Neural progenitor cell (in vitro differentiated cells): ENCODE measurements at regions not wholly inside any gene's neighbourhood (a gene's known extent, or its start where the extent isn't known, plus 50 kb on each side); places are given as distances from the start of the nearest gene placed in this dataset.

Experiments
- DNase-seq: peaks from one replicate; pipeline ENCODE4 v3.0.0-alpha.2; 2016; ENCODE audit warnings: low spot score
- H2AFZ ChIP-seq: fragments of 200-600 bp; sonication (generic); replicated peaks from 2 replicates; pipeline ENCODE4 v1.6.1; 2016; ENCODE audit warnings: antibody characterized with exemption
- H3F3A ChIP-seq: fragments of 200-600 bp; sonication (generic); 2 replicates; pipeline ENCODE4 v1.6.1; 2016; ENCODE audit warnings: antibody characterized with exemption, low read depth
- H3K27ac ChIP-seq: fragments of 200-600 bp; sonication (generic); 2 replicates; pipeline ENCODE4 v1.5.1; 2016; ENCODE audit warnings: mild to moderate bottlenecking
- H3K27me3 ChIP-seq: fragments of 200-600 bp; sonication (generic); 2 replicates; pipeline ENCODE4 v1.6.1; 2016; ENCODE audit warnings: mild to moderate bottlenecking, moderate library complexity
- H3K36me3 ChIP-seq: fragments of 200-600 bp; sonication (generic); 2 replicates; pipeline ENCODE4 v1.5.1; 2016
- H3K4me1 ChIP-seq: fragments of 200-600 bp; sonication (generic); 2 replicates; pipeline ENCODE4 v1.6.1; 2016; ENCODE audit warnings: mixed run types
- H3K4me2 ChIP-seq: fragments of 200-600 bp; sonication (generic); 2 replicates; pipeline ENCODE4 v1.6.1; 2016
- H3K4me3 ChIP-seq: fragments of 200-600 bp; sonication (generic); 2 replicates; pipeline ENCODE4 v1.5.1; 2016
- H3K79me2 ChIP-seq: fragments of 200-600 bp; sonication (generic); 2 replicates; pipeline ENCODE4 v1.6.1; 2016; ENCODE audit warnings: low read depth
- H3K9ac ChIP-seq: fragments of 200-600 bp; sonication (generic); 2 replicates; pipeline ENCODE4 v1.6.1; 2016
- H3K9me3 ChIP-seq: fragments of 200-600 bp; sonication (generic); 2 replicates; pipeline ENCODE4 v1.5.1; 2016; ENCODE audit warnings: low read depth
- H4K20me1 ChIP-seq: fragments of 200-600 bp; sonication (generic); 2 replicates; pipeline ENCODE4 v1.6.1; 2016; ENCODE audit warnings: low read depth
- H3K27ac Mint-ChIP-seq: 3 replicates; pipeline ENCODE4 v1.8.0; 2021; ENCODE audit warnings: mixed read lengths
- H3K27me3 Mint-ChIP-seq: 2 replicates; pipeline ENCODE4 v1.8.0; 2022; ENCODE audit warnings: low read depth, mild to moderate bottlenecking, inconsistent platforms, moderate library complexity, mixed read lengths; ENCODE audit not compliant: insufficient read depth
- H3K36me3 Mint-ChIP-seq: 3 replicates; pipeline ENCODE4 v1.8.0; 2021; ENCODE audit warnings: mixed read lengths
- H3K4me1 Mint-ChIP-seq: 3 replicates; pipeline ENCODE4 v1.8.0; 2021; ENCODE audit warnings: mixed read lengths
- H3K4me3 Mint-ChIP-seq: 3 replicates; pipeline ENCODE4 v1.8.0; 2021; ENCODE audit warnings: mild to moderate bottlenecking, moderate library complexity, mixed read lengths
- H3K9me3 Mint-ChIP-seq: 3 replicates; pipeline ENCODE4 v1.8.0; 2020; ENCODE audit warnings: mixed read lengths
- CTCF ChIP-seq: fragments of 200-600 bp; sonication (generic); IDR thresholded peaks from 2 replicates; pipeline ENCODE4 v1.5.1; 2017; ENCODE audit warnings: antibody characterized with exemption, mild to moderate bottlenecking
- EZH2 ChIP-seq: fragments of 200-600 bp; sonication (generic); IDR thresholded peaks from 2 replicates; pipeline ENCODE4 v1.6.1; 2017; ENCODE audit warnings: antibody characterized with exemption, mild to moderate bottlenecking, moderate library complexity
- EZH2phosphoT487 ChIP-seq: fragments of 200-600 bp; sonication (generic); IDR thresholded peaks from 2 replicates; pipeline ENCODE4 v1.6.1; 2017; ENCODE audit warnings: antibody characterized with exemption

- no peaks in the 10 kb centered on the region for H3K4me1 Mint-ChIP-seq
- H3K27me3 Mint-ChIP-seq: peaks cover 3% of the 10 kb centered on the region
- Histone ChIP-seq H3K4me2 (no peak overlapping the region), H2AFZ (no peak overlapping the region), H3F3A (no peaks in the 10 kb centered on the region), H3K36me3 (no peaks in the 10 kb centered on the region), H3K4me3 (no peak overlapping the region), H3K9me3 (no peaks in the 10 kb centered on the region), H3K27me3 (no peaks in the 10 kb centered on the region), H3K4me1 (peaks cover 9% of the 10 kb centered on the region), H4K20me1 (no peaks in the 10 kb centered on the region), H3K79me2 (no peaks in the 10 kb centered on the region), H3K9ac (no peak overlapping the region), H3K27ac (no peak overlapping the region)
- H3K4me3 Mint-ChIP-seq: no peak overlapping the region
- H3K27ac Mint-ChIP-seq: no peak overlapping the region
- TF ChIP-seq EZH2 (no peak), CTCF (no peak), EZH2phosphoT487 (no peak)
- no peak for DNase-seq
- H3K36me3 Mint-ChIP-seq: no peaks in the 10 kb centered on the region
- H3K9me3 Mint-ChIP-seq: no peaks in the 10 kb centered on the region
These were observed 372.3 kb upstream of the ZFHX3 start for GRCh38 chr16:73420244-73420643.

- H3K4me2 ChIP-seq: no peak overlapping the region
- peaks cover 3% of the 10 kb centered on the region for H3K27me3 Mint-ChIP-seq
- H3K27ac Mint-ChIP-seq: no peak overlapping the region
These were observed 370.8 kb upstream of the ZFHX3 start for GRCh38 chr16:73418691-73419090.

GRCh38 chr16:73418051-73418450, 370.1 kb upstream of the ZFHX3 start:
- H3K9ac ChIP-seq: no peak overlapping the region
- H4K20me1 ChIP-seq: no peaks in the 10 kb centered on the region
- no peaks in the 10 kb centered on the region for H3K27me3 ChIP-seq
- no peaks in the 10 kb centered on the region for H3K79me2 ChIP-seq
- no peak overlapping the region for H3K4me2 ChIP-seq
- H3K27ac ChIP-seq: no peak overlapping the region
- H3K9me3 ChIP-seq: no peaks in the 10 kb centered on the region
- TF ChIP-seq EZH2phosphoT487 (no peak), CTCF (no peak), EZH2 (no peak)
- H3K4me1 ChIP-seq: peaks cover 7% of the 10 kb centered on the region
- no peaks in the 10 kb centered on the region for H3K36me3 ChIP-seq
- no peaks in the 10 kb centered on the region for H3K4me1 Mint-ChIP-seq
- no peak overlapping the region for H3K4me3 Mint-ChIP-seq
- no peaks in the 10 kb centered on the region for H3F3A ChIP-seq
- peaks cover 3% of the 10 kb centered on the region for H3K27me3 Mint-ChIP-seq
- DNase-seq: no peak
- H3K27ac Mint-ChIP-seq: no peak overlapping the region
- H3K9me3 Mint-ChIP-seq: no peaks in the 10 kb centered on the region
- H3K4me3 ChIP-seq: no peak overlapping the region
- H2AFZ ChIP-seq: no peak overlapping the region
- H3K36me3 Mint-ChIP-seq: no peaks in the 10 kb centered on the region

More at GRCh38 chr16:73418691-73419090, 370.8 kb upstream of the ZFHX3 start:
- Mint-ChIP-seq H3K36me3 (no peaks in the 10 kb centered on the region), H3K4me1 (no peaks in the 10 kb centered on the region), H3K9me3 (no peaks in the 10 kb centered on the region), H3K4me3 (no peak overlapping the region)
- no peaks in the 10 kb centered on the region for H3K79me2 ChIP-seq
- H3K9me3 ChIP-seq: no peaks in the 10 kb centered on the region
- H3K36me3 ChIP-seq: no peaks in the 10 kb centered on the region
- H3K4me1 ChIP-seq: peaks cover 9% of the 10 kb centered on the region
- no peak overlapping the region for H3K9ac ChIP-seq
- no peaks in the 10 kb centered on the region for H3F3A ChIP-seq
- no peak overlapping the region for H3K27ac ChIP-seq
- H3K4me3 ChIP-seq: no peak overlapping the region
- no peak for DNase-seq
- no peak overlapping the region for H2AFZ ChIP-seq
- no peaks in the 10 kb centered on the region for H3K27me3 ChIP-seq
- TF ChIP-seq EZH2 (no peak), CTCF (no peak), EZH2phosphoT487 (no peak)
- H4K20me1 ChIP-seq: no peaks in the 10 kb centered on the region

GRCh38 chr16:73415286-73415685, 367.4 kb upstream of the ZFHX3 start:
- H3K4me3 ChIP-seq: no peak overlapping the region
- H3K4me2 ChIP-seq: no peak overlapping the region
- H3K4me1 ChIP-seq: no peaks in the 10 kb centered on the region
- Mint-ChIP-seq H3K27ac (no peak overlapping the region), H3K4me3 (no peak overlapping the region), H3K4me1 (no peaks in the 10 kb centered on the region), H3K36me3 (no peaks in the 10 kb centered on the region), H3K27me3 (peaks cover 3% of the 10 kb centered on the region), H3K9me3 (no peaks in the 10 kb centered on the region)
- H3K36me3 ChIP-seq: no peaks in the 10 kb centered on the region
- no peaks in the 10 kb centered on the region for H4K20me1 ChIP-seq
- TF ChIP-seq CTCF: no peak
- no peak for TF ChIP-seq EZH2
- H3F3A ChIP-seq: no peaks in the 10 kb centered on the region
- H3K27me3 ChIP-seq: no peaks in the 10 kb centered on the region
- H3K9me3 ChIP-seq: no peaks in the 10 kb centered on the region
- no peak for DNase-seq
- no peak overlapping the region for H2AFZ ChIP-seq
- H3K79me2 ChIP-seq: no peaks in the 10 kb centered on the region
- no peak overlapping the region for H3K9ac ChIP-seq
- H3K27ac ChIP-seq: no peak overlapping the region
